ENCODE measurements at regions not wholly inside any gene's neighbourhood (a gene's known extent, or its start where the extent isn't known, plus 50 kb on each side); places are given as distances from the start of the nearest gene placed in this dataset.
"Not testable (repeated sequence)": the region's sequence is repeated elsewhere in the genome, so short reads cannot be mapped to it uniquely, and the experiment has no call there.

DNA sequence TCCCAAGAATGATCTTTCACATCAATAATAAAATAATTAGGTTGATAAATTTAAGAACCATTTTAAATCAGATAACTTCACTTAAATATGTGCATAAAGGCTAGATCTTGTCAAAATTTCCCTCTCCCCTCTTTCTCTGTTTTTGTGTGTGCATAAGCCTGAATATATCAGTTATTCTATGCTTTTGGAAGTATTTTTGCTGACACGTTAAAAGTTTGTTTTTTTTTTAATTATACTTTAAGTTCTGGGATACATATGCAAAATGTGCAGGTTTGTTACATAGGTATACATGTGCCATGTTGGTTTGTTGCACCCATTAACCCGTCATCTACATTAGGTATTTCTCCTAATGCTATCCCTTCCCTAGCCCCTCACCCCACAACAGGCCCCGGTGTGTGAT is 391.2 kb downstream of the UTRN start:
- ATAC-seq; intact Hi-C loops (cut with DNase I); DNase-seq (ENCODE audit: low spot score): not testable (repeated sequence)

DNA sequence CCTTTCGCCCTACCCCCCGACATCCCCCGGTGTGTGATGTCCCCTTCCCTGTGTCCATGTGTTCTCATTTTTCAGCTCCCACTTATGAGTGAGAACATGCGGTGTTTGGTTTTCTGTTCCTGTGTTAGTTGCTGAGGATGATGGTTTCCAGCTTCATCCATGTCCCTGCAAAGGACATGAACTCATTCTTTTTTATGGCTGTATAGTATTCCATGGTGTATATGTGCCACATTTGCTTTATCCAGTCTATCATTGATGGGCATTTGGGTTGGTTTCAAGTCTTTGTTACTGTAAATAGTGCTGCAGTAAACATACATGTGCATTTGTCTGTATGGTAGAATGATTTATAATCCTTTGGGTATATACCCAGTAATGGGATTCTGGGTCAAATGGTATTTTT is 392.1 kb downstream of the UTRN start:
- DNase-seq (ENCODE audit: low spot score); ATAC-seq; intact Hi-C loops (cut with DNase I): not testable (repeated sequence)

DNA sequence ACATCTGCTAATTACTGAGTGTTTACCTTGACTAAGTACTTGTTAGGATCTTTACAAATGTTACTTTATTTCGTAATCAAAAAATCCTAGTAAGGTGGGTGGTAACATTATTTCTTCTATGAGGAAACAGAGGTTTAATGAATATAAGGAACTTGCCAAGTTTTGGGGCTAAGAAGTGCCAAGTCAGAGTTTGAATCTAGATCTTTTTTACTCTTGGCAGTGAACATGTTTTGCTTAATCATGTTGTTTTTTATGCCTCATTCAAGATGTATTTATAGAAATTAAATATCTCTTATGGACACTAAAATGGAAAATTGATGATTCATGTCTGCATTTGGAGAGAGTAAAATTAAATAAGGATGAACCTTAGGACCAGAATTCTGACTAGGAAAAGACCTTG is 393.7 kb downstream of the UTRN start:
- ATAC-seq (peak; percentile 32), DNase-seq (ENCODE audit: low spot score) (no peak)
- intact Hi-C loops (cut with DNase I) = no loop called here

DNA sequence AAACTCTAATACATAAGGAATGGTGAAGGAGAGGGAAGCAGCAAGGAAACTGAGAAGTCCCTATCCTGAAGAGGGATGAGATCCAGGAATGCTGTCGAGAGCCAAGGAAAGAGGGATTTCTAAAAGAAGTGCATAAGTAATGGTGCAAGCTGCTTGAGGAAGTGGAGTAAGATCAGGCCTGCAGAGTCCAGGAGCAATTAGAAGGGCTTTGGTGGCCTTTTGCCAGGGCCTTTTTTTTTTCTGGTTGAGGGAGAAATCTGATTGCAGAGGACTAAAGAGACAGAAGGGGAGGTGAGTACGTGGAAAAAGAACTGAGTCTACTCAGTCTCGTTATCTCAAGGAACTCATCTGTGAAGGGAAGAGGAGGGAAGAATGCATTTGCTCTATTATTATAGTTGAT is 396.2 kb downstream of the UTRN start:
- intact Hi-C loops (cut with DNase I) = no loop called here
- ATAC-seq (no peak), DNase-seq (ENCODE audit: low spot score) (no peak)

DNA sequence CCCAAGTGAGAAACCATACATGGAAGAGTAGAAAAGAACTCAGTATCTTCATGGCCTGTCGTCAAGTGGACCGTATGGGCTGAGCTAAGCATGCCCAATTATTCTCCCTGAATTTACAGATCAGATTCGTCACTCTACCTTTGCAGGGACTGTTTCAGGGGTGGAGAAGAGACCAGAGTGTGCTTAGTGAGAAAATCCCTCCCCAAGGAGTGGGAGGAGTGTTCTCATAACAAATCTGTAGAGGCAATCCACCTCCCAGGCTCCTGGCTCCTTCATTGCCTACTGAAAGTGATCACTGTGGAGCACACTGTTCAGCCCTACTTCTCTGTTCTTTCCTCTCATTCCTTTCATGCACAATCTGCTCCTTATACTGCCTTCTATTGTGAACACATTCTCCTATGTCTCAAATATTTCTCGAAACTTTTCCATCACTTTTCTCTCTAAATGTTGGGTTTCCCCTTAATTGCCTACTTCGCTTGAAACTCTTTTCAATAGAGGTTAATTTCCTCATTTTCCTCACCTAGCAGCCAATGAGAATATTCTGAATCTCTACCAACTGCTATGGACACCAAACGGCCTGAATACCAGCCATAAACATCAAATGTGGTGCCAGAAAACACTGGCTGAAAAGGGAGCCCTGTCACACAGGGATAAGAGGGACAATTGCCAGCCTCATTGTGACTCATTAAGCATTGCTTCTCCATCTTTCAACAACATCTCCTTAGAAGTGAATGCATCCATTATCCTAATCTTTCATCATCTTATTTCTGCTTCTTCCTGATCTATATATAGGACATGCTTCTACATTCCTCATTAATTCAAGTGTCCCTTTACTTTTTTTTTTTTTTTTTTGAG is 398.3 kb downstream of the UTRN start:
- ATAC-seq (no peak), DNase-seq (ENCODE audit: low spot score) (no peak)
- intact Hi-C loops (cut with DNase I) = no loop called here

DNA sequence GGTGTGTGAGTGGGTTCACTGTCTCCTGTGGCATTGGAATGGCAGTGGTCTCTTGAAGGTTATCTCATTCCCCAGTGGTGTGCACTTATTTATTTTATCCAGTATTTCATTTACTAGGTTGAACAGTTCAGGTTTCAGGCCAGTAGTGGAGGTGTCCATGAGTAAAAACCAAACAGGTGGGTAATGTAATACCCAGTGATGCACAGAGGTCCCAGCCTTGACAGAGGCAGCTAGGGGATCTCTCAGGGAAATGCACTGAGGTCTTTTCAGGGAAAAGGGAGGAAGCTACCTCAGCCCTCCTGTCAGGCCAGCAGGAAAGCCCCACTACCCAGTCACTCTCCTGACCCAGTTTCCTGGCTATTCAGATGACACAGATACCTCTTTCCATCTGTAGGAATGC is 403.6 kb downstream of the UTRN start:
- ATAC-seq (no peak), DNase-seq (ENCODE audit: low spot score) (no peak)
- intact Hi-C loops (cut with DNase I) = no loop called here

DNA sequence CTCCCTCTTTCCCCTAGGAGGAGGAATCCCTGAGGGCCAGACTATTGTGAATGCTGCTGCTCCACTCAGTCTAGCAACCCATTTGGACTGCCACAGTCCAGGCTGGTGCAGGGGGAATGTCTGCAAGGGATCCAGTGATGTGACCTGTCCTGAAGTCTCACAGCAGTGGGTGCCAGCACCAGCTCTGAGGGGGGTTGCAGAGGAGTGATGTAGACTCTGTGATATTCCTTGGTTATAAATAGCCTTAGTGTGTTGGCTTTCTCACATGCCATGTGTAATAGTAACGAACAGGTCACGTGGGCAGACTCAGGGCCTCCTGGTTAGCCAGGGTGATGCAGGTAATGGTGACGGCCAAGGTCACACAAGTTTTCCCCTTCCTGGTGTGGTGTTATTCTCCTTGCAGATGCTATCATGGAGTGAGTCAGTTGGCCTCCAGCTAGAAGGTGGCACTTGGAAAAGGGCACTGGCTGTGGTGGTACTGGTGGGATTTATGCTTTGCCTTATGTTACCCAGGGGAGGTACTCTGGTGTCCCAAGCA is 404.4 kb downstream of the UTRN start:
- no peak for ATAC-seq
- intact Hi-C loops (cut with DNase I) = no loop called here

DNA sequence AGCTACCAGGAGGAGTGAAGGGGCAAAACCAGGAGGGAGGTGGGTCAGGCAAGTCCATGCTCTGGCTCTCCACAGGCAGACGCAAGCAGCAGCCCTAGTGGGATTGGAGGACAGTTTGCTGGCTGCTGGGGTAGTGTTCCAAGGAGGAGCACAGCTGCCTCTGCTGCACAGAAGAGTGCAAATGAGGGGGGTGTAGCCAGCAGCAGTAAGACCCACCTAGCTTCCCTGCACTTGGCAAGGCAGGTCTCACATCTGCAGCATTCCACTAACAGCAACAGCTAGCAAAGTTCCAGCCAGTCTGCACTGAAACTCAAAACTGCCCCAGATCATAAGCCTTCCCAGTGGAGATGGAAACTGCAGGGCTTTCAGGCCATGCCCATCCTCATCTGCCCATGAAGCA is 405.0 kb downstream of the UTRN start:
- ATAC-seq (peak; percentile 15), DNase-seq (ENCODE audit: low spot score) (no peak)
- intact Hi-C loops (cut with DNase I) = no loop called here

More for the DNA sequence above, 404.4 kb downstream of the UTRN start:
- DNase-seq (ENCODE audit: low spot score) = no peak

DNA sequence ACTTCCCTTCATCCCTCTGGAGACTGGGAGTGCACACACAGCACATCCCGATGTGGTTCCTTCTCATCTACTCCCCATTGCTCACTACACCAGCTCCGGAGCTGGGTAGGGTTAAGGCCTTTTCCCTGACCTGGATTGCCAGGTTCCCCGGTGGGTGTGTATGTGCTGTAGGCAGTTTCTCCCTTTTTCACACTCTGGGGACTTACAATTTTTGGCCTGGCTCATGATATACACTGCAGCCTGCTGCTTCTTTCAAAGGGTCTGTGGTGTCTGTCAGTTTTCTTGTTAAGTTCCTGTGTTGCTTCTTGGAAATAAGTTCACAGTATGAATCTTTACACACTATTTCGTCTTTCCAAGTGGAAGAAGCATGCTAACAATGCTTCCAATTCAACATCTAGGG is 405.5 kb downstream of the UTRN start:
- DNase-seq (ENCODE audit: low spot score) (no peak), ATAC-seq (no peak)

DNA sequence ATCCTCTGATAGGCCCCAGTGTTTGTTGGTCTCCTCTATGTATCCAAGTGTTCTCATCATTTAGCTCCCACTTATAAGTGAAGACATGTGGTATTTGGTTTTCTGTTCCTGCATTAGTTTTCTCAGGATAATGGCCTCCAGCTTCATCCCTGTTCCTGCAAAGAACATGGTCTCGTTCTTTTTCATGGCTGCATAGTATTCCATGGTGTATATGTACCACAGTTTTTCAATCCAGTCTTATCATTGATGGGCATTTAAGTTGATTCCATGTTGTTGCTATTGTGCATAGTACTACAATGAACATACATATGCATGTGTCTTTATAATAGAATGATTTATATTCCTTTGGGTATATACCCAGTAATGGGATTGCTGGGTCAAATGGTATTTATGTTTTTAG is 406.9 kb downstream of the UTRN start:
- ATAC-seq; intact Hi-C loops (cut with DNase I); DNase-seq (ENCODE audit: low spot score): not testable (repeated sequence)

More for the DNA sequence above, 405.5 kb downstream of the UTRN start:
- intact Hi-C loops (cut with DNase I) = no loop called here

DNA sequence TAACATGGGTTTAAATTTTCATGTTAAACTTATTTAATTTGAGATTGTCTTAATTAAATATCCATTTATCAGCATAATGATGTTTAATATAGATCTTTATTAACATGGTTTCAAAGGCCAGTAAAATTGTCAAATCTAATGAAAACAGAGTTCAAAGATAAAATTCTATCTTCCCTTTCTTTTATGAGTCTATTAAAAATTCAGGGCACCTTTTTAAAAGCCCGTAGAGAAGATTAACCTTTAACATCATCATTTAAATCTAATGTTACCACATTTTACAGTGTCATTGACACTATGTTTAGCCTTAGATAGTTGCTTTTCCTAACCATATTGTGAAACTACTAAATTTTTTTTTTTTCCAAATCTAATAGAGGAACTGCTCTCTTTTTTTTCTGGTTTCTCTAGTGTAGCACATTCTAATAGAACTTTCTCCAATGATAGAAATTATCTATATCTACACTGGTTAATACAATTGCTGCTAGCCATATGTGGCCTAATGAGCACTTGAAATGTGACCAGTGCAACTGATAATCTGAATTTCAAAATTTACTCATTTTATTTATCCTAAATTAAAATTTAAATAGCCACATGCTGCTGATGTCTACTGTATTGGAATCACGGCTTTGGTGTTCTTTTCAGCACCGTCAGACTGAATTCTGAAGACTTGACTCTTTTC is 410.9 kb downstream of the UTRN start:
- DNase-seq (ENCODE audit: low spot score) = no peak
- intact Hi-C loops (cut with DNase I) = no loop called here
- no peak for ATAC-seq

DNA sequence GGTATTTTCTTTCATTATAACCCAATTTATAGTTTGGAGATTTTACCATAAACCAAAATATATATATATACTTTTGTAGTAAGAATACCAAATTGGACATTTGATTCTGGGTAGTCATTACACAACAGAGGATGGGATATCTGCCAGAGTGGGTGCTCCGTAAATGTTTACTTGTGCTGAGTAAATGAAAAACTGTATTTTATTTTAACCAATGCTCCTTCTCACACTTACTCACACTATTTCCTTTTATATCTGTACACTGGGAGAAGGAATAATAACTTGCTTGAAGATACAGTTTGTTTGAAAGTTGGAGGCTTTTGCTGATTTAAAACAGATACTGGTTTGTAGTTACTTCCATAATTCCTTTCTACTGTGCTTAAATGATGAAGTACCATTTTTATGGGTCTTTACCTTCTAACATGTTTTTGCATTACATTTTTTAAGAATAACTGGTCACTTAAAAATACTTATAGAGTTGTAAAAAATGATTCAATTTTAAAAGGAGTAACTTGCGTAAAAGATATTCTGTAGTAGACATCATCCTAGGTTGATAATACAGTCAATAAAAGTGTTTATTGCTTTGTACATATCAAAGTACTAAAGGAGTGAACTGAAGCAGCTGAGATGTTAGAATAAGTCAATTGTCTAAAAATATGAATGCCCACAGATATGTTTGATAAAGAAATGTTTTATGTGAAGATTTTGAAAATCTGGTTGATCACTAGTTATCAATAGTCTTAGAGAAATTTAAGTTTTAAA is 411.7 kb downstream of the UTRN start:
- ATAC-seq (no peak), DNase-seq (ENCODE audit: low spot score) (no peak)
- intact Hi-C loops (cut with DNase I) = no loop called here

DNA sequence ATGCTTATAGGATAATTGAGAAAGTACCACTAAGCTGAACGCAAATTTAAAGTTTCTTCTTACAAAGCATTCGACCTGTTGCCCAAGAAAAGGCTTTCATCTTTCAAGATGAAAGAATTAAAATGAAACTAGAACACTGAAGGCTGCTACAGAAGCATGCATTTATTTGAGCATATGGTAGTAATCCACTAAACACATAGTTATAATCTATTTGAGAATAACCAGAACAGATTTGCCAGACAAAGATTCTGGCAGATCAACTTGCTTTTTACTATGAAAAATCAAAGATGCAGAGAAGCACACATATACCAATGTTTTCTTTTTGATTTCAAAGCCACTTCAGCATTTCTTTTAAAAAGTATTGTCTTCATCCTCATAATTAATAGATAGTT is 412.2 kb downstream of the UTRN start:
- ATAC-seq = no peak
- DNase-seq (ENCODE audit: low spot score) = no peak
- intact Hi-C loops (cut with DNase I) = no loop called here

DNA sequence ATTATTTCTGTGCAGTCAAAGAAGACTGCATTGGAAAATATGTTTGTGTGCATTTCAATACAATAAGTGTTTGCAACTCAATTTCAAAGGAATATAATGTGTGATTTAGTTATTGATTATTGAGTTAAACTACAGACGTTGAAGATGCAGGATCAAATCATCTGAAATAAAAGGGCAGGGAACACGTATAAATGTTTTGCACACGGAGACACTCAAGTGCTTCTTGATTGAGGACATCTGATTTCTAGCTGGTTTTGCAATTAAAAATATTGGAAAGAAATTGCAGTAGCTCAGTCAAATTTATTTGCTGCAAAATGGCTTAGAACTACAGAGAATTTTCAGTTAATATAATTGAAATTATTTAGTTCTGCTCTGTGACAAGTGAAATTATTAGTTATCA is 412.7 kb downstream of the UTRN start:
- intact Hi-C loops (cut with DNase I) = no loop called here
- DNase-seq (ENCODE audit: low spot score) (no peak), ATAC-seq (no peak)

DNA sequence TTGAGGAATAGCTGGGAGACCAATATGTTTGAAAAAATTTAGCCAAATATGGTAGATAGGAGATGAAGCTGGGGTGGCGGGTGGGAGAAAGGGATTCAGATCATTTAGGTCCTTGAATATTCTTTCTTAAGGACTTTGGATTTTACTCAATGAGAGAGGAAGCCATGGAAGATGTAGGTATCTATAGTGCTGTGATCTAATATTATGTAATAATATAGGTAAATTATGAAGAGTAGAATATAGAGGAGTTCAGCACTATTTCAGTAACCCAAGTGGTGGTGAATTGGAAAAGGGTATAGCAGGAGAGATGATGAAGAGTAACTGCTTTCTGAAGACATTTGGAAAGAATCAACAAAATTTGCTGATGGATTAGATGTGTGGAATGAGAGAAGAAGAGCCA is 417.6 kb downstream of the UTRN start:
- intact Hi-C loops (cut with DNase I) = no loop called here
- DNase-seq (ENCODE audit: low spot score) = no peak
- no peak for ATAC-seq

DNA sequence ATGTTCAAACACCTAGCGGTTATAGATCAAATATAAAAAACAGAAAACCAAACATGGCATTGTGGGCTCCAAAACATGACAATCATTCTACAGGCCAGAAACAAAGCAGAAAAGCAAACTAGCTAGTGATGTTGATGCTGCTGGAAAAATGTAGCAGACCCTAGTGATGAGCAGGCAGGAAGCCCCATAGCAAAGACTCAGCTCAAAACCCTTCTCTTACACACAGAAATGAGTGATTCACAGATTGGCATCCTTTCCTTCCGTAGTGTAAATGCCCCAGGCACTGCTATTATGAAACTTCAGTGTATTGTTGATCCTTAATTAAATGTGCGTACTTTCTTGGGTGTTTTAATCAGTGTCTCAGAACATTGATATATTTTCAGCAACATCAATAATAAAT is 425.1 kb downstream of the UTRN start:
- ATAC-seq = no peak
- DNase-seq (ENCODE audit: low spot score) = no peak
- intact Hi-C loops (cut with DNase I) = no loop called here

DNA sequence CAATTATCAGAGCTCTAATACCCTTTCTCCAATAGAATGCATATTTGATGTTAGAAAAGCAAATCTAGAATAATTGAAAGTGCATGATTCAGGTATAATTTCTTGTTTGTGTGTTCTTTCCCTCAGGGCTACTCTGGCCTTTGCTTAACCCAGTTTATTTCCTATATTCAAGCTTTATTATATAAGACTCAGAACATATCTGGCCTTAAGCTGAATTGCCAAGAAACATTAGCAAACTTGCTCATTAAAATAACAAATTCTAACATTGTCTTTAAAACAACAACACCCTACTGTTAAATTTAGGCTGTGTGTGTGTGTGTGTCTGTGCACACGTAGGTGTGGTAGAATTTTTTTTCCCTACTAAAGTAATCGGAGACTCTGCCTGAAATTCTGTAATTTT is 426.5 kb downstream of the UTRN start:
- intact Hi-C loops (cut with DNase I) = no loop called here
- ATAC-seq (no peak), DNase-seq (ENCODE audit: low spot score) (no peak)

DNA sequence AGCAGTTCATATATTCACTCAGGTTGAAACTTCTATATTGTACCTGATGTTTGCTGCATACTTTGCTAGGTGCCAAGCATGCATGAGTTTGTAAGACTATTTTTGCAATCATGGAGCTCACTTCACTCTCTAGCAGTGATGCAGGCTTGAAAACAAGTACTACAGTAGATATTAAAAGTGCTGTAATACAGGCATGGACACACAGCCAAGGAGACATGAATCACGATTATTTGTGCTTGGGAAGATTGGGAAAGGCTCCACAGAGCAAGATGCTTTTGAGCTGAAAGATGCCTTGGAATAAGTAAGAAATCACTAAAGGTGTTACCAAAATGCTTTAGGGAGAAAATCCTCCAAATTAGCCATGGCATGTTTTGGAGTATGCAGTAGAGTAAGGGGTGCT is 427.4 kb downstream of the UTRN start:
- no peak for ATAC-seq
- DNase-seq (ENCODE audit: low spot score) = no peak
- intact Hi-C loops (cut with DNase I) = no loop called here

DNA sequence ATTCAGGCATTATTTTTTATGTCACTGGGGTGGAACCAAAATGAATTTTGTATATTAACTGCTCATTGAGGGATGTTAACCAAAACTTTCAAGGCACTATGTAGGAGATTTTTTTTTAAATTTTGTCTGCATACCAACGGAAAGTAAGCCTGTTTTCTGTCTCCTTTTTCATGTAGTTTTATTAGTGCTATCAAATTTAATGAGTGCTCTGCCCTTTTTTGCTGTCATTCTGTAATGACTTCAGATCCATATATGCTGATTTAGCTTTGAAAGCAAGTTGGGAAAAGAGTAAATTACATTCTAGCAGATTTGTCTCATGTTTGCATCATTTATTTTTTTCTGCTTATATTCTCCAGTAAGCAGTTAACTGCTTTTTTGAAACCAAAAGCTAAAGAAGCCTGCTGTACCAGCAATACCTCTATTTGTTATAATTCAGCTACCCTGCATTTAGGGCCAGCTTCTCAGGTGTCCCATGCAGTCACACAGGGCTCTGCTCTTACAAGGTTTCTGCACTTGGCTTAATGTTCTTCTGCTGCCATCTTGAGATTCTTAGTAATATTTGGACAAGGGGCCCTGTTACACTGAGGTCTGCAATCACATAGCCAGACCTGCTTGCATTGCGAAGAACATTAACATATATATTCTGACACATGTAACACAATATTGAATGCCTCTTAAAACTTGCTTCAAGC is 429.0 kb downstream of the UTRN start:
- ATAC-seq = no peak
- intact Hi-C loops (cut with DNase I) = no loop called here
- no peak for DNase-seq (ENCODE audit: low spot score)

All from sciatic nerve (tissue), 2 donors.